ENCODE measurements at regions not wholly inside any gene's neighbourhood (a gene's known extent, or its start where the extent isn't known, plus 50 kb on each side); places are given as distances from the start of the nearest gene placed in this dataset.
A peak's percentile ranks its signal among the peaks of the same experiment; 100 is the strongest.

GRCh38 chr13:89486709-89487108, 1815.5 kb downstream of the SLITRK5 start:
- Histone ChIP-seq H3K9me3 (ENCODE audit: control insufficient read depth in 2 of 2, insufficient read depth in 1 of 2, low read depth in 1 of 2, low read length in 1 of 2) (peaks cover 0 to 3% of the 10 kb centered on the region in 2 donors), H3K4me1 (ENCODE audit: control insufficient read depth in 3 of 3, insufficient read depth in 2 of 3, low read depth in 1 of 3, low read length in 2 of 3) (no peaks in the 10 kb centered on the region), H3K4me3 (ENCODE audit: low read depth in 1 of 3, low read length in 3 of 3) (no peak overlapping the region), H3K36me3 (ENCODE audit: control insufficient read depth in 3 of 3, insufficient read depth in 2 of 3, low read depth in 1 of 3, low read length in 3 of 3) (no peaks in the 10 kb centered on the region), H3K27me3 (ENCODE audit: control insufficient read depth in 3 of 3, insufficient read depth in 3 of 3, low read length in 3 of 3) (no peaks in the 10 kb centered on the region), H3K27ac (ENCODE audit: low read depth in 1 of 3, low read length in 2 of 3) (no peak overlapping the region)
- no peak for FAIRE-seq
- WGBS, 3 donors, result 63 to 83% (median 65%) methylated on average over 1 of the region's 1 CpG
- no peak for DNase-seq

GRCh38 chr13:89490661-89491060, 1819.5 kb downstream of the SLITRK5 start:
- 72 to 96% (median 83%) methylated on average over 1 of the region's 1 CpG for WGBS, 3 donors
- DNase-seq (no peak), FAIRE-seq (no peak)
- Histone ChIP-seq H3K4me3 (ENCODE audit: low read depth in 1 of 3, low read length in 3 of 3) (no peak overlapping the region), H3K27me3 (ENCODE audit: control insufficient read depth in 3 of 3, insufficient read depth in 3 of 3, low read length in 3 of 3) (no peaks in the 10 kb centered on the region), H3K9me3 (ENCODE audit: control insufficient read depth in 2 of 2, insufficient read depth in 1 of 2, low read depth in 1 of 2, low read length in 1 of 2) (peaks cover 0 to 6% of the 10 kb centered on the region in 2 donors), H3K36me3 (ENCODE audit: control insufficient read depth in 3 of 3, insufficient read depth in 2 of 3, low read depth in 1 of 3, low read length in 3 of 3) (no peaks in the 10 kb centered on the region), H3K27ac (ENCODE audit: low read depth in 1 of 3, low read length in 2 of 3) (no peak overlapping the region), H3K4me1 (ENCODE audit: control insufficient read depth in 3 of 3, insufficient read depth in 2 of 3, low read depth in 1 of 3, low read length in 2 of 3) (no peaks in the 10 kb centered on the region)

GRCh38 chr13:89496478-89496877, 1825.3 kb downstream of the SLITRK5 start:
- WGBS, 3 donors, result 5 to 20% (median 6%) methylated on average over 2 of the region's 2 CpGs

GRCh38 chr13:89497658-89498057, 1826.5 kb downstream of the SLITRK5 start:
- H3K27me3 ChIP-seq (ENCODE audit: control insufficient read depth in 3 of 3, insufficient read depth in 3 of 3, low read length in 3 of 3), result no peaks in the 10 kb centered on the region
- no peak overlapping the region for H3K4me3 ChIP-seq (ENCODE audit: low read depth in 1 of 3, low read length in 3 of 3)
- no peak overlapping the region for H3K27ac ChIP-seq (ENCODE audit: low read depth in 1 of 3, low read length in 2 of 3)
- H3K9me3 ChIP-seq (ENCODE audit: control insufficient read depth in 2 of 2, insufficient read depth in 1 of 2, low read depth in 1 of 2, low read length in 1 of 2), result no peaks in the 10 kb centered on the region
- H3K36me3 ChIP-seq (ENCODE audit: control insufficient read depth in 3 of 3, insufficient read depth in 2 of 3, low read depth in 1 of 3, low read length in 3 of 3), result no peaks in the 10 kb centered on the region
- no peak for FAIRE-seq
- no peak for DNase-seq
- 42 to 52% (median 45%) methylated on average over 4 of the region's 4 CpGs for WGBS, 3 donors
- H3K4me1 ChIP-seq (ENCODE audit: control insufficient read depth in 3 of 3, insufficient read depth in 2 of 3, low read depth in 1 of 3, low read length in 2 of 3), result no peaks in the 10 kb centered on the region

More at GRCh38 chr13:89496478-89496877, 1825.3 kb downstream of the SLITRK5 start:
- Histone ChIP-seq H3K9me3 (ENCODE audit: control insufficient read depth in 2 of 2, insufficient read depth in 1 of 2, low read depth in 1 of 2, low read length in 1 of 2) (peaks cover 0 to 3% of the 10 kb centered on the region in 2 donors), H3K4me1 (ENCODE audit: control insufficient read depth in 3 of 3, insufficient read depth in 2 of 3, low read depth in 1 of 3, low read length in 2 of 3) (no peaks in the 10 kb centered on the region), H3K4me3 (ENCODE audit: low read depth in 1 of 3, low read length in 3 of 3) (no peak overlapping the region), H3K27me3 (ENCODE audit: control insufficient read depth in 3 of 3, insufficient read depth in 3 of 3, low read length in 3 of 3) (no peaks in the 10 kb centered on the region), H3K27ac (ENCODE audit: low read depth in 1 of 3, low read length in 2 of 3) (no peak overlapping the region), H3K36me3 (ENCODE audit: control insufficient read depth in 3 of 3, insufficient read depth in 2 of 3, low read depth in 1 of 3, low read length in 3 of 3) (no peaks in the 10 kb centered on the region)
- no peak for FAIRE-seq
- DNase-seq, result no peak

- WGBS, 3 donors, result 65 to 83% (median 72%) methylated on average over 2 of the region's 2 CpGs
- Histone ChIP-seq H3K27ac (ENCODE audit: low read depth in 1 of 3, low read length in 2 of 3) (no peak overlapping the region), H3K4me3 (ENCODE audit: low read depth in 1 of 3, low read length in 3 of 3) (no peak overlapping the region), H3K27me3 (ENCODE audit: control insufficient read depth in 3 of 3, insufficient read depth in 3 of 3, low read length in 3 of 3) (no peaks in the 10 kb centered on the region), H3K9me3 (ENCODE audit: control insufficient read depth in 2 of 2, insufficient read depth in 1 of 2, low read depth in 1 of 2, low read length in 1 of 2) (no peaks in the 10 kb centered on the region), H3K36me3 (ENCODE audit: control insufficient read depth in 3 of 3, insufficient read depth in 2 of 3, low read depth in 1 of 3, low read length in 3 of 3) (no peaks in the 10 kb centered on the region), H3K4me1 (ENCODE audit: control insufficient read depth in 3 of 3, insufficient read depth in 2 of 3, low read depth in 1 of 3, low read length in 2 of 3) (no peaks in the 10 kb centered on the region)
- DNase-seq, result no peak
- FAIRE-seq, result no peak
These were observed 1831.1 kb downstream of the SLITRK5 start for GRCh38 chr13:89502286-89502685.

- Histone ChIP-seq H3K36me3 (ENCODE audit: control insufficient read depth in 3 of 3, insufficient read depth in 2 of 3, low read depth in 1 of 3, low read length in 3 of 3) (no peaks in the 10 kb centered on the region), H3K27ac (ENCODE audit: low read depth in 1 of 3, low read length in 2 of 3) (no peak overlapping the region), H3K27me3 (ENCODE audit: control insufficient read depth in 3 of 3, insufficient read depth in 3 of 3, low read length in 3 of 3) (no peaks in the 10 kb centered on the region), H3K4me1 (ENCODE audit: control insufficient read depth in 3 of 3, insufficient read depth in 2 of 3, low read depth in 1 of 3, low read length in 2 of 3) (no peaks in the 10 kb centered on the region), H3K9me3 (ENCODE audit: control insufficient read depth in 2 of 2, insufficient read depth in 1 of 2, low read depth in 1 of 2, low read length in 1 of 2) (no peaks in the 10 kb centered on the region), H3K4me3 (ENCODE audit: low read depth in 1 of 3, low read length in 3 of 3) (no peak overlapping the region)
- WGBS, 3 donors, result 37 to 45% (median 44%) methylated on average over 4 of the region's 4 CpGs
- FAIRE-seq (no peak), DNase-seq (no peak)
These were observed 1832.8 kb upstream of the MIR17HG start for GRCh38 chr13:89514534-89515312.

GRCh38 chr13:89515948-89516347, 1831.5 kb upstream of the MIR17HG start:
- no peaks in the 10 kb centered on the region for H3K27me3 ChIP-seq (ENCODE audit: control insufficient read depth in 3 of 3, insufficient read depth in 3 of 3, low read length in 3 of 3)
- H3K4me1 ChIP-seq (ENCODE audit: control insufficient read depth in 3 of 3, insufficient read depth in 2 of 3, low read depth in 1 of 3, low read length in 2 of 3), result no peaks in the 10 kb centered on the region
- 87 to 93% (median 92%) methylated on average over 1 of the region's 1 CpG for WGBS, 3 donors
- DNase-seq (no peak), FAIRE-seq (peak; percentile 96)
- H3K27ac ChIP-seq (ENCODE audit: low read depth in 1 of 3, low read length in 2 of 3), result no peak overlapping the region
- H3K9me3 ChIP-seq (ENCODE audit: control insufficient read depth in 2 of 2, insufficient read depth in 1 of 2, low read depth in 1 of 2, low read length in 1 of 2), result no peaks in the 10 kb centered on the region
- H3K4me3 ChIP-seq (ENCODE audit: low read depth in 1 of 3, low read length in 3 of 3), result no peak overlapping the region
- no peaks in the 10 kb centered on the region for H3K36me3 ChIP-seq (ENCODE audit: control insufficient read depth in 3 of 3, insufficient read depth in 2 of 3, low read depth in 1 of 3, low read length in 3 of 3)

- H3K36me3 ChIP-seq (ENCODE audit: control insufficient read depth in 3 of 3, insufficient read depth in 2 of 3, low read depth in 1 of 3, low read length in 3 of 3), result no peaks in the 10 kb centered on the region
- FAIRE-seq (no peak), DNase-seq (no peak)
- no peak overlapping the region for H3K4me3 ChIP-seq (ENCODE audit: low read depth in 1 of 3, low read length in 3 of 3)
- H3K9me3 ChIP-seq (ENCODE audit: control insufficient read depth in 2 of 2, insufficient read depth in 1 of 2, low read depth in 1 of 2, low read length in 1 of 2), result no peaks in the 10 kb centered on the region
- no peaks in the 10 kb centered on the region for H3K4me1 ChIP-seq (ENCODE audit: control insufficient read depth in 3 of 3, insufficient read depth in 2 of 3, low read depth in 1 of 3, low read length in 2 of 3)
- 72 to 84% (median 72%) methylated on average over 4 of the region's 4 CpGs for WGBS, 3 donors
- H3K27me3 ChIP-seq (ENCODE audit: control insufficient read depth in 3 of 3, insufficient read depth in 3 of 3, low read length in 3 of 3), result no peaks in the 10 kb centered on the region
- no peak overlapping the region for H3K27ac ChIP-seq (ENCODE audit: low read depth in 1 of 3, low read length in 2 of 3)
These were observed 1829.0 kb upstream of the MIR17HG start for GRCh38 chr13:89518289-89519077.

All from small intestine (tissue), 7 donors.